ENCODE measurements at regions not wholly inside any gene's neighbourhood (a gene's known extent, or its start where the extent isn't known, plus 50 kb on each side); places are given as distances from the start of the nearest gene placed in this dataset.

DNA sequence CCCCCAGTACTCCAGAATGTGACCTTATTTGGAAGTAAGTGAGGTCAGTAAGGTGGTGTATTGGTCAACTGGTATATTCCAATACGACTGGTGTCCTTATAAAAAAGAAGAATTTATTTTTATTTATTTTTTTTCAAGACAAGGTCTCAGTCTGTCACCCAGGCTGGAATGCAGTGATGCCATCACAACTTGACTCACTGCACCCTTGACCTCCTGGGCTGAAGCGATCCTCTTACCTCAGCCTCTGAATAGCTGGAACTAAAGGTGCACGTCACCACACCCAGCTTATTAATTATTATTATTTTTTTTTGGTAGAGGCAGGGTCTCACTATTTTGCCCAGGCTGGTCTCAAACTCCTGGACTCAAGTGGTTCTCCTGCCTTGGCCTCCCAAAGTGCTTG, 115.1 kb upstream of the PITX2 start (continued):
- TF ChIP-seq HDAC2 (IDR thresholded peaks at IDR 0.05; ENCODE audit: borderline replicate concordance in 1 of 2, low read depth in 2 of 2, low read length in 2 of 2): no peak
- TF ChIP-seq POLR2AphosphoS5 (IDR thresholded peaks at IDR 0.05; ENCODE audit: low read depth, low read length): no peak
- TF ChIP-seq, protein P1, sequence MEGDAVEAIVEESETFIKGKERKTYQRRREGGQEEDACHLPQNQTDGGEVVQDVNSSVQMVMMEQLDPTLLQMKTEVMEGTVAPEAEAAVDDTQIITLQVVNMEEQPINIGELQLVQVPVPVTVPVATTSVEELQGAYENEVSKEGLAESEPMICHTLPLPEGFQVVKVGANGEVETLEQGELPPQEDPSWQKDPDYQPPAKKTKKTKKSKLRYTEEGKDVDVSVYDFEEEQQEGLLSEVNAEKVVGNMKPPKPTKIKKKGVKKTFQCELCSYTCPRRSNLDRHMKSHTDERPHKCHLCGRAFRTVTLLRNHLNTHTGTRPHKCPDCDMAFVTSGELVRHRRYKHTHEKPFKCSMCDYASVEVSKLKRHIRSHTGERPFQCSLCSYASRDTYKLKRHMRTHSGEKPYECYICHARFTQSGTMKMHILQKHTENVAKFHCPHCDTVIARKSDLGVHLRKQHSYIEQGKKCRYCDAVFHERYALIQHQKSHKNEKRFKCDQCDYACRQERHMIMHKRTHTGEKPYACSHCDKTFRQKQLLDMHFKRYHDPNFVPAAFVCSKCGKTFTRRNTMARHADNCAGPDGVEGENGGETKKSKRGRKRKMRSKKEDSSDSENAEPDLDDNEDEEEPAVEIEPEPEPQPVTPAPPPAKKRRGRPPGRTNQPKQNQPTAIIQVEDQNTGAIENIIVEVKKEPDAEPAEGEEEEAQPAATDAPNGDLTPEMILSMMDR (IDR thresholded peaks at IDR 0.05; ENCODE audit: control extremely low read depth in 1 of 3, insufficient read depth in 1 of 3, low read depth in 1 of 3, low read length in 3 of 3): no peak
- TF ChIP-seq, protein P2, sequence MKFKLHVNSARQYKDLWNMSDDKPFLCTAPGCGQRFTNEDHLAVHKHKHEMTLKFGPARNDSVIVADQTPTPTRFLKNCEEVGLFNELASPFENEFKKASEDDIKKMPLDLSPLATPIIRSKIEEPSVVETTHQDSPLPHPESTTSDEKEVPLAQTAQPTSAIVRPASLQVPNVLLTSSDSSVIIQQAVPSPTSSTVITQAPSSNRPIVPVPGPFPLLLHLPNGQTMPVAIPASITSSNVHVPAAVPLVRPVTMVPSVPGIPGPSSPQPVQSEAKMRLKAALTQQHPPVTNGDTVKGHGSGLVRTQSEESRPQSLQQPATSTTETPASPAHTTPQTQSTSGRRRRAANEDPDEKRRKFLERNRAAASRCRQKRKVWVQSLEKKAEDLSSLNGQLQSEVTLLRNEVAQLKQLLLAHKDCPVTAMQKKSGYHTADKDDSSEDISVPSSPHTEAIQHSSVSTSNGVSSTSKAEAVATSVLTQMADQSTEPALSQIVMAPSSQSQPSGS (IDR thresholded peaks at IDR 0.05; ENCODE audit: low read length): no peak
